ENCODE measurements at regions not wholly inside any gene's neighbourhood (a gene's known extent, or its start where the extent isn't known, plus 50 kb on each side); places are given as distances from the start of the nearest gene placed in this dataset.
A peak's percentile ranks its signal among the peaks of the same experiment; 100 is the strongest.

DNA sequence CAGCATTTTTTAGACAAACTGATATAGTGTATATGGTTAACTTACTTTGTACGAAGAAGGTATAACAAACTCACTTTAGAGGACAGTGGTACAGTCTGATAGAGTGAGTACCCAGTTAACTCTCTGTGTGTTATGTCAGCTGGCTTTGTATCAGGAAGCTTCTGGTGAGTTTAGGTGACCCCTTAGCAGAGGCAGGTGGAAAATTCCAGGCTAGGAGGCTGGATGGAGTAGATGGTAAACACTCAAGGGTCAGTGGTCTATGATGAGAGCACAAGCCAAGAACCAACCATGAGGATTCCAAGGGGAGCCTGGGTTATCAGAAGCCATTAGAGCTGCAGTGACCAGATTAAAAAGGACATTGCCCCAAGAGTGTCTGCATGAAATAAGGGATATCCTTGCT is 227.3 kb upstream of the CENPE start:
- Histone ChIP-seq H3K9me2 (ENCODE audit: insufficient read depth) (peaks cover 4% of the 10 kb centered on the region; the same call in 1 of the 2 replicates), H3K36me3 (ENCODE audit: insufficient read depth) (no peaks in the 10 kb centered on the region), H3K27me3 (ENCODE audit: insufficient read depth) (no peaks in the 10 kb centered on the region), H3K4me1 (ENCODE audit: insufficient read depth) (peaks cover 55% of the 10 kb centered on the region), H4K20me1 (replicated peaks; ENCODE audit: insufficient read depth) (no peaks in the 10 kb centered on the region), H3K27ac (ENCODE audit: low read depth) (no peak overlapping the region), H3F3A (replicated peaks; ENCODE audit: low read depth) (no peaks in the 10 kb centered on the region), H3K79me2 (replicated peaks; ENCODE audit: insufficient read depth) (no peaks in the 10 kb centered on the region), H2AFZ (no peak overlapping the region), H3K4me2 (peak overlapping the region; percentile 66), H3K4me3 (no peak overlapping the region)
- Mint-ChIP-seq H3K4me3 (no peak overlapping the region), H3K4me1 (peaks cover 43% of the 10 kb centered on the region), H3K27ac (peak overlapping the region; percentile 85), H3K9me3 (peaks cover 12% of the 10 kb centered on the region), H3K27me3 (ENCODE audit: insufficient read depth, low read depth, poor library complexity) (no peaks in the 10 kb centered on the region), H3K36me3 (ENCODE audit: low read depth) (peaks cover 11% of the 10 kb centered on the region)
- TF ChIP-seq, protein P1, sequence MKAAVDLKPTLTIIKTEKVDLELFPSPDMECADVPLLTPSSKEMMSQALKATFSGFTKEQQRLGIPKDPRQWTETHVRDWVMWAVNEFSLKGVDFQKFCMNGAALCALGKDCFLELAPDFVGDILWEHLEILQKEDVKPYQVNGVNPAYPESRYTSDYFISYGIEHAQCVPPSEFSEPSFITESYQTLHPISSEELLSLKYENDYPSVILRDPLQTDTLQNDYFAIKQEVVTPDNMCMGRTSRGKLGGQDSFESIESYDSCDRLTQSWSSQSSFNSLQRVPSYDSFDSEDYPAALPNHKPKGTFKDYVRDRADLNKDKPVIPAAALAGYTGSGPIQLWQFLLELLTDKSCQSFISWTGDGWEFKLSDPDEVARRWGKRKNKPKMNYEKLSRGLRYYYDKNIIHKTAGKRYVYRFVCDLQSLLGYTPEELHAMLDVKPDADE (IDR thresholded peaks at IDR 0.05), result no peak
- TF ChIP-seq EZH2 (IDR thresholded peaks at IDR 0.05; ENCODE audit: low read depth, unreplicated experiment) (no peak), EZH2phosphoT487 (IDR thresholded peaks at IDR 0.05; ENCODE audit: unreplicated experiment) (no peak), ZNF462 (CRISPR knock-in tag; IDR thresholded peaks at IDR 0.05) (0 out of 2 replicates have a peak, but pooled peaks have one; percentile 34)
- TF ChIP-seq, protein P2, sequence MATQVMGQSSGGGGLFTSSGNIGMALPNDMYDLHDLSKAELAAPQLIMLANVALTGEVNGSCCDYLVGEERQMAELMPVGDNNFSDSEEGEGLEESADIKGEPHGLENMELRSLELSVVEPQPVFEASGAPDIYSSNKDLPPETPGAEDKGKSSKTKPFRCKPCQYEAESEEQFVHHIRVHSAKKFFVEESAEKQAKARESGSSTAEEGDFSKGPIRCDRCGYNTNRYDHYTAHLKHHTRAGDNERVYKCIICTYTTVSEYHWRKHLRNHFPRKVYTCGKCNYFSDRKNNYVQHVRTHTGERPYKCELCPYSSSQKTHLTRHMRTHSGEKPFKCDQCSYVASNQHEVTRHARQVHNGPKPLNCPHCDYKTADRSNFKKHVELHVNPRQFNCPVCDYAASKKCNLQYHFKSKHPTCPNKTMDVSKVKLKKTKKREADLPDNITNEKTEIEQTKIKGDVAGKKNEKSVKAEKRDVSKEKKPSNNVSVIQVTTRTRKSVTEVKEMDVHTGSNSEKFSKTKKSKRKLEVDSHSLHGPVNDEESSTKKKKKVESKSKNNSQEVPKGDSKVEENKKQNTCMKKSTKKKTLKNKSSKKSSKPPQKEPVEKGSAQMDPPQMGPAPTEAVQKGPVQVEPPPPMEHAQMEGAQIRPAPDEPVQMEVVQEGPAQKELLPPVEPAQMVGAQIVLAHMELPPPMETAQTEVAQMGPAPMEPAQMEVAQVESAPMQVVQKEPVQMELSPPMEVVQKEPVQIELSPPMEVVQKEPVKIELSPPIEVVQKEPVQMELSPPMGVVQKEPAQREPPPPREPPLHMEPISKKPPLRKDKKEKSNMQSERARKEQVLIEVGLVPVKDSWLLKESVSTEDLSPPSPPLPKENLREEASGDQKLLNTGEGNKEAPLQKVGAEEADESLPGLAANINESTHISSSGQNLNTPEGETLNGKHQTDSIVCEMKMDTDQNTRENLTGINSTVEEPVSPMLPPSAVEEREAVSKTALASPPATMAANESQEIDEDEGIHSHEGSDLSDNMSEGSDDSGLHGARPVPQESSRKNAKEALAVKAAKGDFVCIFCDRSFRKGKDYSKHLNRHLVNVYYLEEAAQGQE (IDR thresholded peaks at IDR 0.05; ENCODE audit: unreplicated experiment), result no peak
- DNase-seq (ENCODE audit: low spot score) (no peak), ATAC-seq (no peak)
